Mesenchymal stem cell (in vitro differentiated cells and primary cell): ENCODE measurements at regions not wholly inside any gene's neighbourhood (a gene's known extent, or its start where the extent isn't known, plus 50 kb on each side); places are given as distances from the start of the nearest gene placed in this dataset.

Experiments
- DNase-seq: peaks from one replicate; pipeline ENCODE4 v3.0.0-alpha.2; 2013
- H2AFZ ChIP-seq: one replicate; pipeline ENCODE4 v1.6.1; 2013; ENCODE audit warnings: low read depth, mild to moderate bottlenecking, control low read depth, inconsistent platforms, low read length, moderate library complexity
- H2AK5ac ChIP-seq: 2 replicates; pipeline ENCODE4 v1.6.1; 2013; ENCODE audit warnings: low read length, moderate library complexity, mild to moderate bottlenecking, inconsistent platforms; ENCODE audit not compliant: severe bottlenecking
- H2BK120ac ChIP-seq: one replicate; pipeline ENCODE4 v1.6.1; 2013; ENCODE audit warnings: low read depth, mild to moderate bottlenecking, inconsistent platforms, low read length, moderate library complexity
- H2BK12ac ChIP-seq, 2 experiments: one replicate each; pipeline ENCODE4 v1.6.1; 2013; ENCODE audit warnings: inconsistent platforms in 2 of 2, low read length in 2 of 2, mild to moderate bottlenecking in 2 of 2, moderate library complexity in 2 of 2, control low read depth in 1 of 2
- H2BK15ac ChIP-seq: one replicate; pipeline ENCODE4 v1.6.1; 2013; ENCODE audit warnings: mild to moderate bottlenecking, low read depth, inconsistent platforms; ENCODE audit not compliant: poor library complexity, severe bottlenecking
- H2BK5ac ChIP-seq: 2 replicates; pipeline ENCODE4 v1.6.1; 2013; ENCODE audit warnings: low read depth, mild to moderate bottlenecking, low read length, control low read depth, inconsistent platforms; ENCODE audit not compliant: poor library complexity, severe bottlenecking
- H3K14ac ChIP-seq, 2 experiments: one replicate each; pipeline ENCODE4 v1.6.1; 2013; ENCODE audit warnings: inconsistent platforms in 2 of 2, low read length in 2 of 2, control low read depth in 1 of 2, mild to moderate bottlenecking in 1 of 2, moderate library complexity in 1 of 2
- H3K18ac ChIP-seq, 2 experiments: one replicate each; pipeline ENCODE4 v1.6.1; 2013; ENCODE audit warnings: inconsistent platforms in 2 of 2, low read length in 2 of 2, control low read depth in 1 of 2, low read depth in 1 of 2, mild to moderate bottlenecking in 1 of 2
- H3K23ac ChIP-seq, 2 experiments: one replicate each; pipeline ENCODE4 v1.6.1; 2013; ENCODE audit warnings: inconsistent platforms in 2 of 2, low read length in 2 of 2, mild to moderate bottlenecking in 2 of 2, moderate library complexity in 2 of 2, control low read depth in 1 of 2
- H3K27ac ChIP-seq: 2 replicates; pipeline ENCODE4 v1.5.1; 2013; ENCODE audit warnings: mild to moderate bottlenecking, moderate library complexity, low read length, control low read depth, inconsistent platforms; ENCODE audit not compliant: poor library complexity, severe bottlenecking
- H3K27me3 ChIP-seq, 2 experiments: 2 replicates each; pipeline versions ENCODE4 v1.6.1 to v1.7.0; 2013; ENCODE audit warnings: low read length in 2 of 2, mild to moderate bottlenecking in 2 of 2, moderate library complexity in 2 of 2, control low read depth in 1 of 2, inconsistent platforms in 1 of 2; ENCODE audit not compliant: control insufficient read depth in 1 of 2, insufficient read depth in 1 of 2
- H3K36me3 ChIP-seq, 2 experiments: 2 replicates each; pipeline versions ENCODE4 v1.6.1 to v1.7.0; 2013; ENCODE audit warnings: low read length in 2 of 2, control low read depth in 1 of 2, inconsistent platforms in 1 of 2, low read depth in 1 of 2, mild to moderate bottlenecking in 1 of 2; ENCODE audit not compliant: insufficient read depth in 2 of 2, control insufficient read depth in 1 of 2
- H3K4ac ChIP-seq, 2 experiments: one replicate each; pipeline ENCODE4 v1.6.1; 2013; ENCODE audit warnings: inconsistent platforms in 2 of 2, low read length in 2 of 2, mild to moderate bottlenecking in 2 of 2, moderate library complexity in 2 of 2, control low read depth in 1 of 2, low read depth in 1 of 2
- H3K4me1 ChIP-seq: 2 replicates; pipeline ENCODE4 v1.6.1; 2013; ENCODE audit warnings: low read depth, low read length, control low read depth; ENCODE audit not compliant: control insufficient read depth, insufficient read depth
- H3K4me2 ChIP-seq: 2 replicates; pipeline ENCODE4 v1.6.1; 2013; ENCODE audit warnings: low read length, mild to moderate bottlenecking, inconsistent platforms; ENCODE audit not compliant: poor library complexity, severe bottlenecking
- H3K4me3 ChIP-seq, 2 experiments: 2 replicates each; pipeline versions ENCODE4 v1.5.1 to v1.7.0; 2013; ENCODE audit warnings: low read length in 2 of 2, mild to moderate bottlenecking in 2 of 2, control low read depth in 1 of 2, low read depth in 1 of 2; ENCODE audit not compliant: insufficient read depth in 1 of 2
- H3K79me1 ChIP-seq: replicated peaks from 2 replicates; pipeline ENCODE4 v1.6.1; 2013; ENCODE audit warnings: mild to moderate bottlenecking, control low read depth, low read length, inconsistent platforms; ENCODE audit not compliant: poor library complexity, severe bottlenecking
- H3K9ac ChIP-seq: 2 replicates; pipeline ENCODE4 v1.7.0; 2013; ENCODE audit warnings: mild to moderate bottlenecking, low read length, moderate library complexity
- H3K9me3 ChIP-seq: 2 replicates; pipeline ENCODE4 v1.7.0; 2013; ENCODE audit warnings: mild to moderate bottlenecking, low read length; ENCODE audit not compliant: control insufficient read depth
- H4K8ac ChIP-seq: one replicate; pipeline ENCODE4 v1.6.1; 2013; ENCODE audit warnings: inconsistent platforms, mild to moderate bottlenecking, low read length, moderate library complexity
- H4K91ac ChIP-seq: one replicate; pipeline ENCODE4 v1.6.1; 2013; ENCODE audit warnings: mild to moderate bottlenecking, low read length, inconsistent platforms
- WGBS: methylation state at CpG from one replicate; pipeline ENCODE4 v1.1.7; 2013; ENCODE audit warnings: mixed read lengths; 5-methylcytosine and 5-hydroxymethylcytosine counted together

GRCh38 chr13:86858216-86858615 is 813.0 kb upstream of the SLITRK5 start:
- no peaks in the 10 kb centered on the region for H3K36me3 ChIP-seq
- H3K4ac ChIP-seq, result no peak overlapping the region
- no peak overlapping the region for H4K8ac ChIP-seq
- H2BK5ac ChIP-seq, result no peak overlapping the region
- H3K18ac ChIP-seq, result no peak overlapping the region
- no peak overlapping the region for H2BK15ac ChIP-seq
- no peak for DNase-seq
- no peaks in the 10 kb centered on the region for H3K9me3 ChIP-seq
- no peak overlapping the region for H2BK12ac ChIP-seq
- H3K4me1 ChIP-seq, result no peaks in the 10 kb centered on the region
- no peak overlapping the region for H2AFZ ChIP-seq
- H4K91ac ChIP-seq, result no peak overlapping the region
- no peak overlapping the region for H3K23ac ChIP-seq
- H3K4me3 ChIP-seq, result no peak overlapping the region
- H2BK120ac ChIP-seq, result no peak overlapping the region
- H2AK5ac ChIP-seq, result no peak overlapping the region
- no peaks in the 10 kb centered on the region for H3K79me1 ChIP-seq
- H3K14ac ChIP-seq, result no peak overlapping the region
- no peak overlapping the region for H3K27ac ChIP-seq
- no peaks in the 10 kb centered on the region for H3K27me3 ChIP-seq
- H3K9ac ChIP-seq, result no peak overlapping the region
- no peak overlapping the region for H3K4me2 ChIP-seq

GRCh38 chr13:86862137-86862536 is 809.0 kb upstream of the SLITRK5 start:
- Histone ChIP-seq H3K18ac (no peak overlapping the region), H3K9ac (no peak overlapping the region), H2BK12ac (no peak overlapping the region), H2BK15ac (no peak overlapping the region), H3K79me1 (no peaks in the 10 kb centered on the region), H3K4me1 (no peaks in the 10 kb centered on the region), H2BK120ac (no peak overlapping the region), H4K8ac (no peak overlapping the region), H3K4me3 (no peak overlapping the region), H2AK5ac (no peak overlapping the region), H3K9me3 (no peaks in the 10 kb centered on the region), H2AFZ (no peak overlapping the region), H2BK5ac (no peak overlapping the region), H3K4ac (no peak overlapping the region), H3K27ac (no peak overlapping the region), H3K27me3 (no peaks in the 10 kb centered on the region), H3K23ac (no peak overlapping the region), H3K36me3 (no peaks in the 10 kb centered on the region), H4K91ac (no peak overlapping the region), H3K14ac (peak overlapping the region in 1 of 2 experiments; percentile 55), H3K4me2 (no peak overlapping the region)
- no peak for DNase-seq

GRCh38 chr13:86864376-86864775 is 806.8 kb upstream of the SLITRK5 start:
- Histone ChIP-seq H3K9me3 (no peaks in the 10 kb centered on the region), H2BK120ac (no peak overlapping the region), H2AFZ (no peak overlapping the region), H3K4me2 (no peak overlapping the region), H3K27me3 (no peaks in the 10 kb centered on the region), H3K36me3 (no peaks in the 10 kb centered on the region), H3K4ac (no peak overlapping the region), H2BK5ac (no peak overlapping the region), H2BK12ac (no peak overlapping the region), H3K14ac (no peak overlapping the region), H3K27ac (no peak overlapping the region), H3K79me1 (no peaks in the 10 kb centered on the region), H3K9ac (no peak overlapping the region), H3K4me1 (no peaks in the 10 kb centered on the region), H3K4me3 (no peak overlapping the region), H3K18ac (no peak overlapping the region), H2AK5ac (no peak overlapping the region), H4K8ac (no peak overlapping the region), H3K23ac (no peak overlapping the region), H4K91ac (no peak overlapping the region), H2BK15ac (no peak overlapping the region)
- no peak for DNase-seq
- 100% methylated on average over 1 of the region's 3 CpGs for WGBS

GRCh38 chr13:86870444-86870843 is 800.7 kb upstream of the SLITRK5 start:
- H3K36me3 ChIP-seq, result no peaks in the 10 kb centered on the region
- no peaks in the 10 kb centered on the region for H3K79me1 ChIP-seq
- no peaks in the 10 kb centered on the region for H3K4me1 ChIP-seq
- H3K27me3 ChIP-seq, result no peaks in the 10 kb centered on the region
- H2AFZ ChIP-seq, result no peak overlapping the region
- no peak overlapping the region for H3K4me2 ChIP-seq
- H2BK12ac ChIP-seq, result peak overlapping the region; percentile 21 to 60
- no peak overlapping the region for H2BK15ac ChIP-seq
- H3K4me3 ChIP-seq, result no peak overlapping the region
- H3K9me3 ChIP-seq, result no peaks in the 10 kb centered on the region
- no peak overlapping the region for H2BK120ac ChIP-seq
- H2BK5ac ChIP-seq, result no peak overlapping the region
- DNase-seq, result peak; percentile 27
- H4K8ac ChIP-seq, result no peak overlapping the region
- no peak overlapping the region for H3K14ac ChIP-seq
- no peak overlapping the region for H2AK5ac ChIP-seq
- H3K23ac ChIP-seq, result no peak overlapping the region
- no peak overlapping the region for H3K18ac ChIP-seq
- H4K91ac ChIP-seq, result no peak overlapping the region
- no peak overlapping the region for H3K9ac ChIP-seq
- no peak overlapping the region for H3K27ac ChIP-seq
- WGBS, result 0% methylated on average over 1 of the region's 2 CpGs
- H3K4ac ChIP-seq, result no peak overlapping the region
